ENCODE measurements at regions not wholly inside any gene's neighbourhood (a gene's known extent, or its start where the extent isn't known, plus 50 kb on each side); places are given as distances from the start of the nearest gene placed in this dataset.

GRCh38 chr9:79928661-79929223 lies 357.0 kb downstream of the TLE4 start:
- TF ChIP-seq POLR2A (IDR thresholded peaks at IDR 0.05) (no peak), CTCF (IDR thresholded peaks at IDR 0.05 in 4 of 5, conservative IDR thresholded peaks at IDR 0.05 in 1 of 5) (no peak)
